ENCODE measurements at regions not wholly inside any gene's neighbourhood (a gene's known extent, or its start where the extent isn't known, plus 50 kb on each side); places are given as distances from the start of the nearest gene placed in this dataset.

- no peak for ATAC-seq (ENCODE audit: low FRiP score in 2 of 2)
- no peak for TF ChIP-seq CTCF (IDR thresholded peaks at IDR 0.05)
- no peak for TF ChIP-seq EP300 (IDR thresholded peaks at IDR 0.05)
- TF ChIP-seq POLR2AphosphoS5 (IDR thresholded peaks at IDR 0.05): no peak
- no peak for TF ChIP-seq POLR2A (IDR thresholded peaks at IDR 0.05)
These were observed 88.2 kb downstream of the GLUD2 start for GRCh38 chrX:121135488-121136207.

GRCh38 chrX:121146059-121146628 lies 98.7 kb downstream of the GLUD2 start:
- ATAC-seq (ENCODE audit: low FRiP score in 2 of 2): no peak
- no peak for DNase-seq
- Histone ChIP-seq H3K4me1 (no peaks in the 10 kb centered on the region), H3K36me3 (no peaks in the 10 kb centered on the region), H3K27me3 (no peaks in the 10 kb centered on the region), H3K4me3 (no peak overlapping the region), H3K27ac (no peak overlapping the region), H3K9me3 (no peaks in the 10 kb centered on the region)
- no peak for TF ChIP-seq CTCF (IDR thresholded peaks at IDR 0.05)
- no peak for TF ChIP-seq EP300 (IDR thresholded peaks at IDR 0.05)
- TF ChIP-seq POLR2A (IDR thresholded peaks at IDR 0.05): no peak
- TF ChIP-seq POLR2AphosphoS5 (IDR thresholded peaks at IDR 0.05): no peak

More at GRCh38 chrX:121135488-121136207, 88.2 kb downstream of the GLUD2 start:
- no peaks in the 10 kb centered on the region for H3K27me3 ChIP-seq
- H3K27ac ChIP-seq: no peak overlapping the region
- H3K9me3 ChIP-seq: no peaks in the 10 kb centered on the region
- WGBS, 2 donors: 67 to 69% methylated on average over 7 to 8 of the region's 8 CpGs
- no peaks in the 10 kb centered on the region for H3K4me1 ChIP-seq
- no peak for DNase-seq
- no peak overlapping the region for H3K4me3 ChIP-seq
- H3K36me3 ChIP-seq: no peaks in the 10 kb centered on the region

- TF ChIP-seq POLR2AphosphoS5 (IDR thresholded peaks at IDR 0.05): no peak
- no peak for TF ChIP-seq CTCF (IDR thresholded peaks at IDR 0.05)
- TF ChIP-seq EP300 (IDR thresholded peaks at IDR 0.05): no peak
- TF ChIP-seq POLR2A (IDR thresholded peaks at IDR 0.05): no peak
- Histone ChIP-seq H3K9me3 (no peaks in the 10 kb centered on the region), H3K36me3 (no peaks in the 10 kb centered on the region), H3K4me3 (no peak overlapping the region), H3K4me1 (no peaks in the 10 kb centered on the region), H3K27me3 (no peaks in the 10 kb centered on the region), H3K27ac (no peak overlapping the region)
- ATAC-seq (ENCODE audit: low FRiP score in 2 of 2) (no peak), DNase-seq (no peak)
- WGBS, 2 donors: 49 to 82% methylated on average over 1 of the region's 1 CpG
These were observed 102.8 kb downstream of the GLUD2 start for GRCh38 chrX:121150217-121150616.

GRCh38 chrX:121151293-121151692 lies 103.9 kb downstream of the GLUD2 start:
- no peaks in the 10 kb centered on the region for H3K4me1 ChIP-seq
- H3K9me3 ChIP-seq: no peaks in the 10 kb centered on the region
- no peak overlapping the region for H3K4me3 ChIP-seq
- H3K27me3 ChIP-seq: no peaks in the 10 kb centered on the region
- DNase-seq: no peak
- no peak overlapping the region for H3K27ac ChIP-seq
- WGBS, 2 donors: 62 to 83% methylated on average over 4 of the region's 4 CpGs
- H3K36me3 ChIP-seq: no peaks in the 10 kb centered on the region
- ATAC-seq (ENCODE audit: low FRiP score in 2 of 2): no peak
- no peak for TF ChIP-seq POLR2AphosphoS5 (IDR thresholded peaks at IDR 0.05)
- TF ChIP-seq CTCF (IDR thresholded peaks at IDR 0.05): no peak
- TF ChIP-seq EP300 (IDR thresholded peaks at IDR 0.05): no peak
- no peak for TF ChIP-seq POLR2A (IDR thresholded peaks at IDR 0.05)
